Fibroblast of mammary gland (primary cell): ENCODE measurements at regions not wholly inside any gene's neighbourhood (a gene's known extent, or its start where the extent isn't known, plus 50 kb on each side); places are given as distances from the start of the nearest gene placed in this dataset.

Experiments
- DNase-seq: peaks from one replicate; pipeline ENCODE4 v3.0.0-alpha.2; 2010; ENCODE audit warnings: low read depth
- H3K4me3 ChIP-seq: 2 replicates; pipeline ENCODE4 v1.5.1; 2011; ENCODE audit warnings: low read depth, mild to moderate bottlenecking, low read length, moderate library complexity; ENCODE audit not compliant: control insufficient read depth
- TF ChIP-seq, protein P1 (sequence below): conservative IDR thresholded peaks from 2 replicates; pipeline ENCODE4 v1.5.1; 2011; ENCODE audit warnings: low read depth, low read length, inconsistent platforms; ENCODE audit not compliant: control insufficient read depth, insufficient read depth

DNA sequence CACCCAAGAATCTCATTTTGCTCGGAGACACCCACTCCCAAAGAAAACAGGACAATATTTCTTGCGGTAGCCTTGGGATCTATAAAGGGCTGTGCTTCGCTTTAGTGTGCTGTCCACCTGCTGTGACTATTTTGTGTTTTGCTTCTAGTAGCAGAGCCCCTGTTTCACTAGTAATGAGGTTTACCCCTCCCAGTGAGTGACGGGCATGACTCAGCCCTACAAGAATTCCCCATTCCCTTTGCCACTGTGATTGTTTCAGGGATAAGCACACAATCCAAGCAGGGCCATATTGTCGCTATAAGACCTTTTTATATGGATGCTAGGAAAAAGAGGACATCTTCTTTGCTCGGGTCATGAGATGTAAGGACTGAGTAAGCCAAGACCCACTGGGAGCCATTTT is 62.5 kb upstream of the FOXB1 start:
- H3K4me3 ChIP-seq: no peak overlapping the region
- TF ChIP-seq, protein P1, sequence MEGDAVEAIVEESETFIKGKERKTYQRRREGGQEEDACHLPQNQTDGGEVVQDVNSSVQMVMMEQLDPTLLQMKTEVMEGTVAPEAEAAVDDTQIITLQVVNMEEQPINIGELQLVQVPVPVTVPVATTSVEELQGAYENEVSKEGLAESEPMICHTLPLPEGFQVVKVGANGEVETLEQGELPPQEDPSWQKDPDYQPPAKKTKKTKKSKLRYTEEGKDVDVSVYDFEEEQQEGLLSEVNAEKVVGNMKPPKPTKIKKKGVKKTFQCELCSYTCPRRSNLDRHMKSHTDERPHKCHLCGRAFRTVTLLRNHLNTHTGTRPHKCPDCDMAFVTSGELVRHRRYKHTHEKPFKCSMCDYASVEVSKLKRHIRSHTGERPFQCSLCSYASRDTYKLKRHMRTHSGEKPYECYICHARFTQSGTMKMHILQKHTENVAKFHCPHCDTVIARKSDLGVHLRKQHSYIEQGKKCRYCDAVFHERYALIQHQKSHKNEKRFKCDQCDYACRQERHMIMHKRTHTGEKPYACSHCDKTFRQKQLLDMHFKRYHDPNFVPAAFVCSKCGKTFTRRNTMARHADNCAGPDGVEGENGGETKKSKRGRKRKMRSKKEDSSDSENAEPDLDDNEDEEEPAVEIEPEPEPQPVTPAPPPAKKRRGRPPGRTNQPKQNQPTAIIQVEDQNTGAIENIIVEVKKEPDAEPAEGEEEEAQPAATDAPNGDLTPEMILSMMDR: no peak
- no peak for DNase-seq

DNA sequence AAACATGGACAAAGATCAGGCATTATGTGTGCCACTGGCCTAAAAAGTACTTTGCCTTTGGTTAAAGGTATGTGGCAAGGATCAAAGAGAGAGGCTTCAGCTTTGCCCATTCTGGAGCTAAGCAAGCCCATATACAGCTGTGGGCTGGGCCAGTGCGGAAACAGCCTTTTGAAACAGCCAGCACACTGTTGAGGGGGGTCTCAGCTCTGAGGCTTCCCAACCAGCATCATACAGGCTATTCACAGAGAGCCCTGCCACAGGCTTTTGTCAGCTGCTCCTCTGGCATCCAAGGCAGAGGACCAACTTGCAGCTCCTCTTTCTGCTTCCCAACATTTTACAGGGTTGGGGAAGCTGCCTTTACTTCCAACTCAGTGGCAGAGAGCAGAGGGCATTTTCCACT is 63.2 kb upstream of the FOXB1 start:
- H3K4me3 ChIP-seq: no peak overlapping the region
- no peak for DNase-seq
- TF ChIP-seq, protein P1: no peak

DNA sequence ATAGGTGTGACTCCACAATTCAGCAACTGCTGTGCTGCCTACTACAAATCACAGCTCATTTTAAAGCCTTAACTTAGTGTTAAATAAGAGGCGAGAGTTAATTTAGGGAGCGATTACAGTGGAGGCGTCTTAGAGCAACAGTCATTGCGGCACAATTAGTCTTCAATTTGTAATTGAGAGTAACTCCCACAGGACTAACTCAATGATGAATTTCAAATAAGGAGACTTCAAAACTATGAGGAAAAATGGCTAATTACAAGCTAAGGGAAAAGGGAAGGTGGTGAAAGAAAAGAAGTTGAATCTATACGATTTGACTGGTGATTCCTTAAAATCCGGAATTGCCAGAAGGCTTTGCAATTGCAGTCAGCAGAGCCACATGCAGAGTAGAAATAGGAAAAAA is 63.7 kb upstream of the FOXB1 start:
- H3K4me3 ChIP-seq: no peak overlapping the region
- DNase-seq: no peak
- TF ChIP-seq, protein P1: no peak

DNA sequence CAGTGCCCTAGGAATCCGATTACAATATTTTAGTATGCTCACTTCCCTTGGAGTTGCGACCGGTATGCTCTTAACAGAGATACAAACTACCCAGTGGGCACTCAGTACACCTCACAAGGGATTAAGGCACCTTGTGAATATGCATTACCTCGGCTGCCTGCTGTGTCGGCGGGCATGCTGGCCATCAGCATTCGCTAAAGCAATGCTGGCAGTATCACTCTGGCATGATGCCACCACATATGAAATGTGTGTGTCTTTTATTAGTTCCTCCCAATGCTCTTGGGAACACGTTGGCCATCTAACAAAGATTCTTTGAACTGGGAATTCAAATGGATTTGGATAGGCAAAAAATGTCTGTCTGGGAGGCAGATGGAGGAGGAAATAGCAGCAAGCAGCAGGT is 67.4 kb upstream of the FOXB1 start:
- TF ChIP-seq, protein P1: no peak
- no peak overlapping the region for H3K4me3 ChIP-seq

DNA sequence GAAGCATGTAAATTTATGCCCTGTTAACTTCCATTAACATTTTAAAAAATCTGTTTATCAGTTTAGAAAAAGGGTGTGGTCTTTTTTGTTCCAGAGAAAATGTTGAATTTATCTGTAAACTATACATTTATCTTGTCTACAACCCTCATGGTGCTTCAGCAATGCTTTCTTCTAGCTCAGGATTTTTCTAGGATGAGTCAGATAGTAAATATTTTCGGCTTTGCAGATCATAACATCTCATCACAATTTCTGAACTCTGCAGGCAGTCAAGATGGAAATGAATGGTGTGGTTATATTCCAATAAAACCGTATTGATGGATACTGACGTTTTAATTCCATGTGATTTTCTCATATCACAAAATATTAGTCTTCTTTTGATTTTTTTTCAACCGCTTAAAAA is 70.5 kb upstream of the FOXB1 start:
- no peak for DNase-seq
- H3K4me3 ChIP-seq: no peak overlapping the region
- TF ChIP-seq, protein P1: no peak

More for the DNA sequence above, 67.4 kb upstream of the FOXB1 start:
- DNase-seq: no peak

DNA sequence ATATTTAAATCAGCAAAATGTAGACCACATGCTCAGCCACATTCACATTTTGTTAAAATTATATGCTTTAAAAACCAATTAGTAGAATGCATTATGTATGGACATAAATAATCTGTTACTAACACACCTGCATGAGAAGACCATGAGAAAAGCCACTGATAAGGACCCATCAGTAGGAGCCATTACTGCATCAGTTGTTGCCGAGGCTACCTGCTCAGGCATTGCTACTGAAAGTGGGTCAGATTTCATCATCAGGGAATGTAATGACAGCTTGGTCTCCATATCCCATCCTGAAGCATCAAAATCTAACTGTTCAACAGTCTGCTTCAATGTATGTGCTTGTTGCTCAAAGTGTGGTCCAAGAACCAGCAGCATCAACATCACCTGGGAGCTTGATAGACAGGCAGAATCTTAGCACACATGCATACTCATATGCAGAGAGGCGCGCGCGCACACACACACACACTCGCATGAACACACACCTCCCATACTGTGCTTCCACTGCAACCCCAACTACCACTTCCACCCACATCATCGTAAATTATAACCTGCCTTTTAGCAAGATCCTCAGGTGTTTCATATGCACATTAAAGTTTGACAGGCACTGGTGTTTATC is 72.4 kb upstream of the FOXB1 start:
- no peak overlapping the region for H3K4me3 ChIP-seq
- no peak for DNase-seq
- TF ChIP-seq, protein P1: no peak
